Right lobe of liver (tissue), 6 donors: ENCODE measurements at regions not wholly inside any gene's neighbourhood (a gene's known extent, or its start where the extent isn't known, plus 50 kb on each side); places are given as distances from the start of the nearest gene placed in this dataset.
A peak's percentile ranks its signal among the peaks of the same experiment; 100 is the strongest.
"Not testable (repeated sequence)": the region's sequence is repeated elsewhere in the genome, so short reads cannot be mapped to it uniquely, and the experiment has no call there.

Experiments
- ATAC-seq, 4 donors: fragments of 200-7000 bp; cut with Tn5 transposase; one replicate each; pipeline ENCODE4 v1.9.1; 2020; ENCODE audit warnings: mild to moderate bottlenecking in 4 of 4, moderate library complexity in 4 of 4
- DNase-seq, 3 donors: peaks; one replicate each; pipeline ENCODE4 v3.0.0-alpha.2; 2020
- H3K27ac ChIP-seq, 3 donors: fragments of 200-600 bp; one replicate each; pipeline ENCODE4 v1.8.0; 2022
- H3K27me3 ChIP-seq, 2 donors: fragments of 200-600 bp; one replicate each; pipeline ENCODE4 v1.8.0; 2022
- H3K36me3 ChIP-seq, 4 donors: fragments of 200-600 bp; sonication (generic) in 1 of 4; one replicate each; pipeline versions ENCODE4 v1.5.1 to v1.8.0; 2017 to 2022; ENCODE audit warnings: control low read depth in 1 of 4
- H3K4me1 ChIP-seq, 4 donors: fragments of 200-600 bp; sonication (generic) in 1 of 4; one replicate each; pipeline versions ENCODE4 v1.5.1 to v1.8.0; 2017 to 2022; ENCODE audit warnings: control low read depth in 1 of 4
- H3K4me3 ChIP-seq, 3 donors: fragments of 200-600 bp; one replicate each; pipeline ENCODE4 v1.8.0; 2022
- H3K9me3 ChIP-seq, 4 donors: fragments of 200-600 bp; sonication (generic) in 1 of 4; one replicate each; pipeline versions ENCODE4 v1.5.1 to v1.8.0; 2017 to 2022; ENCODE audit warnings: control low read depth in 1 of 4
- POLR2A ChIP-seq: fragments of 450-650 bp; IDR thresholded peaks from one replicate; pipeline ENCODE4 v1.6.1; 2017; ENCODE audit warnings: antibody characterized with exemption, mild to moderate bottlenecking
- WGBS: methylation state at CpG from one replicate; pipeline ENCODE4 v1.1.6; 2018; ENCODE audit warnings: low coverage, low lambda C conversion rate; ENCODE audit not compliant: insufficient coverage; ENCODE audit errors: missing lambda C conversion rate; 5-methylcytosine and 5-hydroxymethylcytosine counted together
- intact Hi-C, 2 donors: fragments of 100-400 bp; cut with DNase I; formaldehyde crosslinking; loops; one replicate each; pipeline versions ENCODE4 v1.11.2 to v1.14.1; 2022
- TF ChIP-seq, protein P1 (sequence below), 4 donors: fragments of 200-600 bp in 3 of 4; fragments of 450-650 bp in 1 of 4; IDR thresholded peaks; one replicate each; pipeline versions ENCODE4 v1.5.1 to v1.8.0; 2016 to 2022; ENCODE audit warnings: antibody characterized with exemption in 4 of 4, mild to moderate bottlenecking in 2 of 4
- donor health status: DM: no; HTN: yes; CAD: no.
- donor health status: DM: no; HTN: no; CAD: no.
- donor health status: DM: no; HTN: no; CAD: no.
- donor health status: DM: no; HTN: yes; CAD: no.
- donor health status: DM: no; HTN: yes; CAD: no.

DNA sequence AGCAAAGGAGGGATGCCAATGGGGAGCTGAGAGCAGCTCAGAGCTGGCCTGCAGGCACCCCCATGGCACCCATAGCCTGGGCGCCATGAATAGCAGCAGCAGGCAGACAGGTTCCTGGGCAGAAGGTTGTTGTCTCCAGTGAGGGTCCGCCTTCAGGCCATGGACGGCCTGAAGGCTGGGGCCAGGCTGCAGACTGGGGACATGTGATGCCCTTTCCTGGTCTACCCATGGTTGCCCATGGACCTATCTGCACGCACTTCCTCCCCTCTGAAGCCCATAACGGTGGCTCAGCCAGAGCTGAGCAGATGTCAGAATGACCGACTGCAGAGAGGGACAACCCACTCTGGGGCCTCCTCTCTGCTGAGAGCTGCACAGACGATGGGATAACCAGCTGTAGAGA lies 256.8 kb downstream of the PLOD2 start:
- H3K36me3 ChIP-seq, result no peaks in the 10 kb centered on the region
- no peaks in the 10 kb centered on the region for H3K27me3 ChIP-seq
- WGBS, result 65% methylated on average over 4 of the region's 7 CpGs
- no peaks in the 10 kb centered on the region for H3K9me3 ChIP-seq
- intact Hi-C loops, result no loop called here
- H3K4me3 ChIP-seq, result no peak overlapping the region
- H3K4me1 ChIP-seq, result no peaks in the 10 kb centered on the region
- DNase-seq, result no peak
- no peak for TF ChIP-seq POLR2A
- TF ChIP-seq, protein P1, sequence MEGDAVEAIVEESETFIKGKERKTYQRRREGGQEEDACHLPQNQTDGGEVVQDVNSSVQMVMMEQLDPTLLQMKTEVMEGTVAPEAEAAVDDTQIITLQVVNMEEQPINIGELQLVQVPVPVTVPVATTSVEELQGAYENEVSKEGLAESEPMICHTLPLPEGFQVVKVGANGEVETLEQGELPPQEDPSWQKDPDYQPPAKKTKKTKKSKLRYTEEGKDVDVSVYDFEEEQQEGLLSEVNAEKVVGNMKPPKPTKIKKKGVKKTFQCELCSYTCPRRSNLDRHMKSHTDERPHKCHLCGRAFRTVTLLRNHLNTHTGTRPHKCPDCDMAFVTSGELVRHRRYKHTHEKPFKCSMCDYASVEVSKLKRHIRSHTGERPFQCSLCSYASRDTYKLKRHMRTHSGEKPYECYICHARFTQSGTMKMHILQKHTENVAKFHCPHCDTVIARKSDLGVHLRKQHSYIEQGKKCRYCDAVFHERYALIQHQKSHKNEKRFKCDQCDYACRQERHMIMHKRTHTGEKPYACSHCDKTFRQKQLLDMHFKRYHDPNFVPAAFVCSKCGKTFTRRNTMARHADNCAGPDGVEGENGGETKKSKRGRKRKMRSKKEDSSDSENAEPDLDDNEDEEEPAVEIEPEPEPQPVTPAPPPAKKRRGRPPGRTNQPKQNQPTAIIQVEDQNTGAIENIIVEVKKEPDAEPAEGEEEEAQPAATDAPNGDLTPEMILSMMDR (IDR thresholded peaks at IDR 0.05), result no peak
- peak in 1 of 4 donors; percentile 38 for ATAC-seq
- no peak overlapping the region for H3K27ac ChIP-seq

DNA sequence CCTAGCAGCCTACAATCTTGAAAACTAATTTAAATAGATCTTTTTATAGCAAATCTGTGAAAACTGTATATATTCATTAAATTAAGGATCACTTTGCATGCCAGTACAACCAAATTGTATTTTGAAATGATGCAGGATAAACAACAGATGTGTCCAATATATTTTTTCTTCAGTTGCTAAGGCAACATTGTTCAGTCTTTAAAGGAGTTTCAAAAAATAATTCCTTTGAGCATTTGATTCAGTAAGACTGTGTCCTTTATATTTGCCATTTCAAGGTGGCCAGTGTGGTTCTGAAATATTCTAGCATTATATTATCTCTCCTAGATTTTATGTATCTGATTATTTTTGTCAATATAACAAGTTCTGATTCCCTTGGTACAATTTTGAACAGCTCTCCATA lies 254.7 kb downstream of the PLOD2 start:
- DNase-seq (no peak), ATAC-seq (no peak)
- Histone ChIP-seq H3K36me3 (no peaks in the 10 kb centered on the region), H3K9me3 (no peaks in the 10 kb centered on the region), H3K4me3 (no peak overlapping the region), H3K4me1 (no peaks in the 10 kb centered on the region), H3K27me3 (no peaks in the 10 kb centered on the region), H3K27ac (no peak overlapping the region)
- TF ChIP-seq, protein P1 (IDR thresholded peaks at IDR 0.05), result no peak
- intact Hi-C loops, result no loop called here

DNA sequence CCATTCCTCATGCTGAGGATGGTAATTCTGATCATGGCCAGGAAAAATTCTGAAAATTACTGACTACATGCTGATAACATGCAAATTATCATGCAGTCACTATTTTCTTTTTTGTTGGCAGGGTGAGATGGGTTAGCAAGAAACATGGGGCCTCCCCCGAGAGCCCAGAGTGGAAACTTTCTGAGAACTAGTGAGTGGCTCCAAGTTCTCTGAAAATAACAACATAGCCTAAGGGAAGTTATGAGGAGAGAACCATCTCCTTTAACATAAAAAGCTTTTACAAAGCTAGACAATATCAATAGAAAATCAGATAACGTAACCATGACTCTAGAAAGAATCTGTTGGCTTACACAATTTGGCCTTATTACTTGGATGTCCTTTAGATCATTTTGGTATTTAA lies 254.2 kb downstream of the PLOD2 start:
- WGBS, result 45% methylated on average over 2 of the region's 2 CpGs
- no peak overlapping the region for H3K4me3 ChIP-seq
- H3K9me3 ChIP-seq, result no peaks in the 10 kb centered on the region
- H3K27me3 ChIP-seq, result no peaks in the 10 kb centered on the region
- TF ChIP-seq, protein P1 (IDR thresholded peaks at IDR 0.05), result no peak
- TF ChIP-seq POLR2A, result no peak
- no peaks in the 10 kb centered on the region for H3K36me3 ChIP-seq
- no peaks in the 10 kb centered on the region for H3K4me1 ChIP-seq
- intact Hi-C loops, result no loop called here
- H3K27ac ChIP-seq, result no peak overlapping the region
- ATAC-seq (no peak), DNase-seq (no peak)

DNA sequence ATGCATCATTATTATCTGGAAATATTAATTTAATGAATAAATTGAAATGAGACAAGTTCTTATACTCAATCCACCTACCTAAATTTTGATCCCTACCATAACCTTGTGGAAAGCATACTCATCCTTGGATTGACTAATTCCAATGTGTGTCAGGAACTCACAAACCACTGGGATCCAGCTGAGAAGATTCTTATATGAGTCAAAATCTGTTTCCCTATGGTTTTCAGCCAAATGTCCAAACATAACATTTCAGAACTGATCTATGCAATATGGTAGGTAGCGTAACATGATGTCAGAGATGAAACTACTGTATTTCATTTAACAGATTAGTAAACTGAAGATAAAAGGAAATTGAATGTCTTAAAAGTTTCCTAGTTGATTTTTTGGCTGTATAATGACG lies 250.0 kb downstream of the PLOD2 start:
- H3K27me3 ChIP-seq, result no peaks in the 10 kb centered on the region
- WGBS, result 53% methylated on average over 2 of the region's 2 CpGs
- intact Hi-C loops, result no loop called here
- no peaks in the 10 kb centered on the region for H3K36me3 ChIP-seq
- TF ChIP-seq POLR2A, result no peak
- TF ChIP-seq, protein P1 (IDR thresholded peaks at IDR 0.05), result no peak
- no peak overlapping the region for H3K27ac ChIP-seq
- H3K4me3 ChIP-seq, result no peak overlapping the region
- H3K9me3 ChIP-seq, result no peaks in the 10 kb centered on the region
- ATAC-seq (no peak), DNase-seq (no peak)
- no peaks in the 10 kb centered on the region for H3K4me1 ChIP-seq

DNA sequence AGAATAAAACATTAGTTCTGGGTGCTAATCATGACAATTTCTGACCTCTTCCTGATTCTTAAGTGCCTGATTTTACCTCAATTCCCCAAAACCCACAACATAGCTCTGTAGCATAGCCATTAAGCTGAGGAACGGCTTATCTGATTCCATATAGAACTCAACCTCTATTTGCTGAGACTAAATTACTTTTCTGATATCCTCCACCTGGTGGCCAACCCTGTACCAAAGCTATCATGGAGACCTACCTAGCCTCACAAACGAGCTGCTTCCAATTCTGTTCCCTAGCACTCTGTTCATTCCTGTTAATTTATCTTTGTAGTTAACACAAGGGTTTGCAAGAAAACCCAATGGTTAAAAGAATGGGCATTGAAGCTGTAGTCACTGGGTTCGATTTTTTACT lies 245.2 kb downstream of the PLOD2 start:
- DNase-seq, result no peak
- H3K9me3 ChIP-seq, result no peaks in the 10 kb centered on the region
- no peaks in the 10 kb centered on the region for H3K4me1 ChIP-seq
- no peaks in the 10 kb centered on the region for H3K27me3 ChIP-seq
- no peak for TF ChIP-seq POLR2A
- TF ChIP-seq, protein P1 (IDR thresholded peaks at IDR 0.05), result no peak
- intact Hi-C loops, result no loop called here
- H3K27ac ChIP-seq, result no peak overlapping the region
- WGBS, result 45% methylated on average over 3 of the region's 3 CpGs
- H3K36me3 ChIP-seq, result no peaks in the 10 kb centered on the region
- no peak for ATAC-seq
- no peak overlapping the region for H3K4me3 ChIP-seq

DNA sequence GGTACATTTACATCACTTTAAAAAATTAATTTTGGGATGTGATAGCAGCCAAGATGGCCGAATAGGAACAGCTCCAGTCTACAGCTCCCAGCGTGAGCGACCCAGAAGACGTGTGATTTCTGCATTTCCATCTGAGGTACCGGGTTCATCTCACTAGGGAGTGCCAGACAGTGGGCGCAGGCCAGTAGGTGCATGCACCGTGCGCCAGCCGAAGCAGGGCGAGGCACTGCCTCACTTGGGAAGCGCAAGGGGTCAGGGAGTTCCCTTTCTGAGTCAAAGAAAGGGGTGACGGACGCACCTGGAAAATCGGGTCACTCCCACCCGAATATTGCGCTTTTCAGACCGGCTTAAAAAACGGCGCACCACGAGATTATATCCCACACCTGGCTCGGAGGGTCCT lies 233.2 kb downstream of the PLOD2 start:
- ATAC-seq, H3K36me3 ChIP-seq, H3K4me3 ChIP-seq, H3K27ac ChIP-seq, H3K4me1 ChIP-seq, H3K27me3 ChIP-seq, intact Hi-C loops, H3K9me3 ChIP-seq, DNase-seq: not testable (repeated sequence)
- WGBS, result 75% methylated on average over 8 of the region's 21 CpGs
